ENCODE measurements at regions not wholly inside any gene's neighbourhood (a gene's known extent, or its start where the extent isn't known, plus 50 kb on each side); places are given as distances from the start of the nearest gene placed in this dataset.

- no peak overlapping the region for H3K27ac Mint-ChIP-seq
- H3K4me1 Mint-ChIP-seq: peaks cover 13% of the 10 kb centered on the region
- H3K27me3 Mint-ChIP-seq (ENCODE audit: low read depth): no peaks in the 10 kb centered on the region
Measured at GRCh38 chr2:66127656-66128055, 307.3 kb upstream of the MEIS1 start.

GRCh38 chr2:66127061-66127460 lies 307.9 kb upstream of the MEIS1 start:
- Mint-ChIP-seq H3K27ac (no peak overlapping the region), H3K36me3 (no peaks in the 10 kb centered on the region), H3K4me1 (peaks cover 15% of the 10 kb centered on the region), H3K9me3 (no peaks in the 10 kb centered on the region), H3K27me3 (ENCODE audit: low read depth) (no peaks in the 10 kb centered on the region), H3K4me3 (no peak overlapping the region)
- no peak for TF ChIP-seq CTCF (IDR thresholded peaks at IDR 0.05; ENCODE audit: unreplicated experiment)
- no peak for DNase-seq (ENCODE audit: low spot score in 2 of 2, unreplicated experiment in 2 of 2)

More at GRCh38 chr2:66127656-66128055, 307.3 kb upstream of the MEIS1 start:
- H3K4me3 Mint-ChIP-seq: no peak overlapping the region
- no peak for TF ChIP-seq CTCF (IDR thresholded peaks at IDR 0.05; ENCODE audit: unreplicated experiment)
- no peak for DNase-seq (ENCODE audit: low spot score in 2 of 2, unreplicated experiment in 2 of 2)
- no peaks in the 10 kb centered on the region for H3K36me3 Mint-ChIP-seq
- H3K9me3 Mint-ChIP-seq: peaks cover 3% of the 10 kb centered on the region

DNA sequence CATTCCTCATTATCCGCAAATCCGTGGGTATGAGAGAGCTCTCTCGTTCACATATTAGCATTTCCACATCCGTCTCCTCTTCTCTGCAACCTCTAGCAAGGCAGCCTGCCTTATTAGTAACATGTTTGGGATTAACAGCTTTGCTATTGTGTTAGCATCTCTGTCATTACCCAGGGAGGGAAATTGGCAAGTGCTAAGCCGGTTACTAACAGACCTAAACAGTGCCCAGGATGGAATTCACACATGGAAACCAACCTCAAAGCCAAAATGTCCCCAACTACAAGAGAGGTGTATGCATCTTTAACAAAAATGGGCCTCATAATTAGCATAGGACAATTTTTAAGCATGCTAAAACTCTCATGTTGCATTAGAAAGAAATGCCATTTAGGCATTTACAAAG lies 309.0 kb upstream of the MEIS1 start:
- Mint-ChIP-seq H3K27ac (no peak overlapping the region), H3K4me3 (no peak overlapping the region), H3K4me1 (peaks cover 19% of the 10 kb centered on the region), H3K9me3 (peaks cover under 1% of the 10 kb centered on the region), H3K27me3 (ENCODE audit: low read depth) (no peaks in the 10 kb centered on the region), H3K36me3 (no peaks in the 10 kb centered on the region)
- no peak for DNase-seq (ENCODE audit: low spot score in 2 of 2, unreplicated experiment in 2 of 2)
- no peak for TF ChIP-seq CTCF (IDR thresholded peaks at IDR 0.05; ENCODE audit: unreplicated experiment)

- Mint-ChIP-seq H3K9me3 (peaks cover 4% of the 10 kb centered on the region), H3K4me1 (peaks cover 21% of the 10 kb centered on the region), H3K27me3 (ENCODE audit: low read depth) (no peaks in the 10 kb centered on the region), H3K36me3 (no peaks in the 10 kb centered on the region), H3K27ac (no peak overlapping the region), H3K4me3 (no peak overlapping the region)
- TF ChIP-seq CTCF (IDR thresholded peaks at IDR 0.05; ENCODE audit: unreplicated experiment): no peak
- DNase-seq (ENCODE audit: low spot score in 2 of 2, unreplicated experiment in 2 of 2): no peak
Measured at GRCh38 chr2:66122516-66122915, 312.4 kb upstream of the MEIS1 start.

GRCh38 chr2:66121946-66122345 lies 313.0 kb upstream of the MEIS1 start:
- no peaks in the 10 kb centered on the region for H3K27me3 Mint-ChIP-seq (ENCODE audit: low read depth)

More at GRCh38 chr2:66121946-66122345, 313.0 kb upstream of the MEIS1 start:
- no peak for DNase-seq (ENCODE audit: low spot score in 2 of 2, unreplicated experiment in 2 of 2)
- Mint-ChIP-seq H3K9me3 (peaks cover 4% of the 10 kb centered on the region), H3K36me3 (no peaks in the 10 kb centered on the region), H3K4me1 (peaks cover 15% of the 10 kb centered on the region), H3K4me3 (no peak overlapping the region), H3K27ac (no peak overlapping the region)
- TF ChIP-seq CTCF (IDR thresholded peaks at IDR 0.05; ENCODE audit: unreplicated experiment): no peak

Measured in mesothelial cell of epicardium (in vitro differentiated cells).